AG09319 (cell line): ENCODE measurements at regions not wholly inside any gene's neighbourhood (a gene's known extent, or its start where the extent isn't known, plus 50 kb on each side); places are given as distances from the start of the nearest gene placed in this dataset.
A peak's percentile ranks its signal among the peaks of the same experiment; 100 is the strongest.

Source experiments
- DNase-seq: peaks from one replicate; pipeline ENCODE4 v3.0.0-alpha.2; 2010; ENCODE audit warnings: low read depth; ENCODE audit errors: extremely low read depth
- TF ChIP-seq, protein P1 (sequence below): IDR thresholded peaks from 2 replicates; pipeline ENCODE4 v1.5.1; 2011; ENCODE audit warnings: low read depth, mild to moderate bottlenecking, inconsistent platforms, low read length, moderate library complexity

DNA sequence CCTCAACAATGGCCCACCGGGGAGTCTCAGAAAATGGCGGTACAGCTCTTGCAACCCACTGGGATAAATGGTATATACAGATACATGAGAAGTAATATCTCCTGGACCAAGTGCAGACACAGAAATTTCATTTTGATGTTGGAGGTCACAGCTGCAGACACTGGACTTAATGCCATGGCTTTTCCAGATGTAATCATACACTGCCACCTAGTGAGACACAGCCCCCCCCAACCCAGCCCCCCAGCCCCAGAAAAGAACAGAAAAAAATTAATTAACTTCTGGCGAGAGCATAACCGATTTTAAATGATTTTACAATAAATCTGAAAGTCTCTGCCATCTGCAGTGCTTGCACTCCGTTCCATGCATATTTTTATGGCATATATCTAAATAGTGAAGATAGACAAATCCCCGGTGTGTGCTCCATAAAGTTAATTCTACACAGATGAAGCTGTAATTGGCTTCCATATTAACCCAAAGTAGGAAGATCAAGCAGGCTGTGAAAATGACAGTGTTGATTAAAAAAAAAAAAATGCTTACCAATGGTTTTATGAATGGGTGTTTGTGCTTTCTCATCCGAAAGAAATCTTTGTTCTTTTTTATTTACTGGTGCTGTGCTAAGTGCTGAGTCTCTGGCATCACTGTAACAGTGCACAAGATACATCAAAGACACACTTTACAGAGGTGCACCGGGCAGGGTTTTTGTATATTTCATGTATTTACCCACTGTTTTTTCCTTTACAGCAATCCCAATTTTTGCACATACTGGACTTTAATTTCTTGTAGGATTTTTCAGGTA is 804.1 kb downstream of the TFAP2A start:
- TF ChIP-seq, protein P1, sequence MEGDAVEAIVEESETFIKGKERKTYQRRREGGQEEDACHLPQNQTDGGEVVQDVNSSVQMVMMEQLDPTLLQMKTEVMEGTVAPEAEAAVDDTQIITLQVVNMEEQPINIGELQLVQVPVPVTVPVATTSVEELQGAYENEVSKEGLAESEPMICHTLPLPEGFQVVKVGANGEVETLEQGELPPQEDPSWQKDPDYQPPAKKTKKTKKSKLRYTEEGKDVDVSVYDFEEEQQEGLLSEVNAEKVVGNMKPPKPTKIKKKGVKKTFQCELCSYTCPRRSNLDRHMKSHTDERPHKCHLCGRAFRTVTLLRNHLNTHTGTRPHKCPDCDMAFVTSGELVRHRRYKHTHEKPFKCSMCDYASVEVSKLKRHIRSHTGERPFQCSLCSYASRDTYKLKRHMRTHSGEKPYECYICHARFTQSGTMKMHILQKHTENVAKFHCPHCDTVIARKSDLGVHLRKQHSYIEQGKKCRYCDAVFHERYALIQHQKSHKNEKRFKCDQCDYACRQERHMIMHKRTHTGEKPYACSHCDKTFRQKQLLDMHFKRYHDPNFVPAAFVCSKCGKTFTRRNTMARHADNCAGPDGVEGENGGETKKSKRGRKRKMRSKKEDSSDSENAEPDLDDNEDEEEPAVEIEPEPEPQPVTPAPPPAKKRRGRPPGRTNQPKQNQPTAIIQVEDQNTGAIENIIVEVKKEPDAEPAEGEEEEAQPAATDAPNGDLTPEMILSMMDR = peak; percentile 5; the same call in 1 of the 2 replicates
- DNase-seq = no peak

DNA sequence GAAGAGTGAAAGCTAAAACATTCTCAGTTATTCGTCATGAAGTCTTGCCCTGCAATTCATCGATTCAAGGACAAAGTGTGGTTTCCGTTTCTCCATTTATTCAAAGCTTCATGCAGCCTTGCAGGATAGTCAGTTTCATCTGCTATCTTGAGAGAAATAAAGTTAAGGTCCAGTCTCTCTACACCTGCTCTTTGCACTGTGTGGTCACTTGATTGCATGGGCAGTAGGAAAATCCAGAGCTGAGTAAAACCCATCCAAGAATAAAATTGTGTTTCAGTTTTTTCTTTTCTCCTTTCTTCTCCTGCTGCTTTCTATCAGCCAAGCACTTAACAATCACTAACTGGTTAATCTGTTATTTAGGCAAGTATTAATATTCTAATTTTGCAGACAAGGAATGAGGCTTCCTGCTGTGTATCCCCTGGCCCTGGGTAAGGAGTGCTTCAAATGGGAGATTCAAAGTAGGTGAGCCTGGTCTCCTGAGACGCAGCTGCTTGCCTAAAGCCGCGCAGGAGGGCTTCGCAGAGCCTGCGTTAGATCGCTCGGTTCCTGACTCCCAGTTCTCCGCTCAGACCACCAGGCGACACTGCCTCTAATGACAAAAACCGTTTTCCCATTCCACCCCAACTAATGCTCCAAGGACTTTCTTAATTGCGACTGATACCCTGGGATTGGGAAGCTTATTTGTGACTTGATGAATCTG is 808.3 kb downstream of the TFAP2A start:
- DNase-seq = no peak
- TF ChIP-seq, protein P1 = no peak

DNA sequence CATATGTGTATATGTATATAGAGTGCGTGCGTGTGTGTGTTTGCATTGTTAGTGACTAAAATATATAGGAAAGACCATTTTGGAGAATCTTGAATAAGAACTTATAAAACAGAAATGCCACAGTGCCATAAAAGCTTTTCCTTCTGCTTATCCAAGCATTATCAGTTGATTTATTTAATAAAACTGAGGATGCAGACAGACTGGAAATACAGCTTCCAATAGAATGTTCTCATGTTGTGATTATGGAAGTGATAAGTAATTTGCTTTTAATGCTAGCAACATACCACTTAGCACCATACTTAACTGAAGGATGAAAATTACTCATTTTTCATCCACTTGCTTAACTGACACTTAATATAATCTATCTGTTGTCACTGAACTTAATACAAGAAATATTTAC is 820.1 kb downstream of the TFAP2A start:
- DNase-seq = no peak
- TF ChIP-seq, protein P1 = no peak

DNA sequence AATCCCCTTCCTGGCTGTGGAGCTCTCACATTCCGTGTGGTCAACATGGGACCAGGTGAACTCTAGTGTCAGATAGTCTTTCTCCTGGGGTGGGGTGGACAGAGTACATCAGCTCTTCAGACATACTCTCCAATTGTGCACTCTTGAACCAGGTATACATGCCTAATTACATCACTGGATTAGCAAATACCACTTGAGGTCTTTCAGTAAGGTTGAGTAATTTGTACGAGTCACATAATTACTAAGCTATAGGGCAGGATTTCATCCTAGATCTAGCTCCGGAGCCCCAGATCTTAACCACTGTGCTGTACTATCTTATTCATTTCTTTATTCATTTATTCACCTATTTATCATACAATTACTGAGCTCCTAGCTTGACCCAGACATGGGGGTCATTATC is 821.3 kb downstream of the TFAP2A start:
- TF ChIP-seq, protein P1 = no peak
- DNase-seq = no peak

DNA sequence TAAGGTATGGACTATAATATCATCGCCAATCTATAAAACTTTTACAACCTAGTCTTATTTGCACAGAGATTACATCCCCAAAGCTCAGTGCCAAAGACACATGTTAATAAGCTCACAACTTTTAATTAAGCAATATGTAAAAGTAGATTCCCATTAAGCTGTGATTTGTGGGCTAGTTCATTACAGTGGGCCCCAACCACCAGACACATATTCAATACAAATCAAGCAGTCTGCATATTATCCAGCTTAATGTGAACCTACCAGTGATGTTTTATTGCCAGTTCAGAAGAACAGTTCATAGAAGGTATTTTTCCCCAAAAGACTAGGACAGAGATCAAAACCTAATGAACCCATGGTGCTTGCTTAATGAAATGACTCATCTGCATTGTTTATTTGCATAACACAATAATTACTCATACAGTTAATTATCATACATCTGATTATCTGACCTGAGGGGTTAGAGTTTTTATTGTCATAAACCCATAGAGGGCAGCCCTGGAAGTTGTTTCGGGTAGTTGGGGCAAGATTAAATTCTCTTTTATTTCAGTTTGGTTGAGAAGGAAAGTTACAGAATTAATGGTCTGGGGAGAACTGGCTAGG is 831.0 kb downstream of the TFAP2A start:
- DNase-seq = no peak

DNA sequence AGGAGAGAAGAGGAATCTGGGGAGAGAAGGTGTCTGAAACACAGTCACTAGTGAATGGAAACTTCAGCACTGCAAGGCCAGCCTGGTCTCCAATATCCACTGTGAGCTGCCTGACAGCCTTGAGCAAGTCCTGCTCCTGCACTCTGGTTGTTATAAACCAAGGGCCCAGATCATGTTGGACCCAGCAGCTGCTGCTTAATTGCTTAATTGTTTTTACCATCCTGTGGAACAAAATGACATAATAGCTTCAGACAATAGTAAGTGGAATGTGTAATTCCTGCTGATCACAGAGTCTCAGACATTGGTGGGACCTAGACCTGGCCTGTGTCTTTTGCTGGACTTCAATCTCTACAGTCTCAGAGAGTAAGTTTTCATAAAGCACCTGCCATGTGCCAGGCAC is 833.7 kb downstream of the TFAP2A start:
- TF ChIP-seq, protein P1 = no peak
- DNase-seq = no peak

More for the DNA sequence above, 831.0 kb downstream of the TFAP2A start:
- TF ChIP-seq, protein P1 = no peak

DNA sequence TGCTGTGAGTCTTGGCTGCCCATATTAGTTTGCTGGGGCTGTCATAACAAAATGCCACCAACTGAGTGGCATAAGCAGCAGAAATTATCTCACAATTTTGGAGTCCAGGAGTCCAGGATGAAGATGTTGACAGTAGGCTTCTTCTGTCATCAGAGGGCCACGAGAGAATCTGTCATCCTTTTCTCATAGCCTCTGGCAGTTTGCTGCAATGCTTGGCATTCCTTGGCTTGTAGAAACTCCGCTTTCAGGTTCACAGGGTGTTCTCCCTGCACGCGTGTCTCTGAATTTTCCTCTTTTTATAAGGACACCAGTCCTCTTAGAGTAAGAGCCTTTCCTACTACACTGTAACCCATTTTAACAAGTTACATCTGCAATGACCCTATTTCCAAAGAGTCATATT is 838.4 kb downstream of the TFAP2A start:
- DNase-seq = no peak
- TF ChIP-seq, protein P1 = no peak
